Neural cell (in vitro differentiated cells): ENCODE measurements at regions not wholly inside any gene's neighbourhood (a gene's known extent, or its start where the extent isn't known, plus 50 kb on each side); places are given as distances from the start of the nearest gene placed in this dataset.

Source experiments
- H2AFZ ChIP-seq: fragments of 200-600, 300-800 bp; sonication (generic), shearing (Covaris generic); 2 replicates; pipeline ENCODE4 v1.6.0; 2014; ENCODE audit warnings: low read depth, mild to moderate bottlenecking, antibody characterized with exemption, low read length, moderate library complexity
- H3F3A ChIP-seq: fragments of 200-600 bp; shearing (Covaris generic); 2 replicates; pipeline ENCODE4 v1.6.1; 2016; ENCODE audit warnings: mild to moderate bottlenecking, moderate library complexity, mixed read lengths, antibody characterized with exemption, low read length; ENCODE audit not compliant: insufficient read depth, poor library complexity, severe bottlenecking
- H3K27ac ChIP-seq: fragments of 200-600, 300-800 bp; sonication (generic), shearing (Covaris generic); 2 replicates; pipeline ENCODE4 v1.5.1; 2014; ENCODE audit warnings: mild to moderate bottlenecking, low read length, moderate library complexity
- H3K27me3 ChIP-seq: fragments of 300-800, 200-600 bp; sonication (generic), shearing (Covaris generic); 2 replicates; pipeline ENCODE4 v1.6.0; 2014; ENCODE audit warnings: mild to moderate bottlenecking, low read depth, low read length, moderate library complexity; ENCODE audit not compliant: insufficient read depth
- H3K36me3 ChIP-seq: fragments of 300-800, 200-600 bp; sonication (generic), shearing (Covaris generic); 2 replicates; pipeline ENCODE4 v1.5.1; 2014; ENCODE audit warnings: mild to moderate bottlenecking, antibody characterized with exemption, low read length, moderate library complexity; ENCODE audit not compliant: insufficient read depth
- H3K4me2 ChIP-seq: fragments of 300-800, 200-600 bp; sonication (generic), shearing (Covaris generic); 2 replicates; pipeline ENCODE4 v1.6.0; 2014; ENCODE audit warnings: mild to moderate bottlenecking, low read length
- H3K4me3 ChIP-seq: fragments of 300-800, 200-600 bp; sonication (generic), shearing (Covaris generic); 2 replicates; pipeline ENCODE4 v1.5.1; 2014; ENCODE audit warnings: mild to moderate bottlenecking, low read length, moderate library complexity
- H3K79me2 ChIP-seq: fragments of 200-600 bp; shearing (Covaris generic); replicated peaks from 2 replicates; pipeline ENCODE4 v1.6.0; 2014; ENCODE audit warnings: mild to moderate bottlenecking, low read length, moderate library complexity; ENCODE audit not compliant: insufficient read depth
- H3K9ac ChIP-seq: fragments of 300-800, 200-600 bp; sonication (generic), shearing (Covaris generic); 2 replicates; pipeline ENCODE4 v1.6.1; 2016; ENCODE audit warnings: mild to moderate bottlenecking, low read length, mixed read lengths
- H3K9me2 ChIP-seq: fragments of 200-600 bp; shearing (Covaris generic); 2 replicates; pipeline ENCODE4 v1.6.1; 2016; ENCODE audit warnings: mild to moderate bottlenecking, low read length, mixed read lengths; ENCODE audit not compliant: insufficient read depth
- H3K9me3 ChIP-seq: fragments of 200-600, 300-800 bp; sonication (generic), shearing (Covaris generic); 2 replicates; pipeline ENCODE4 v1.6.1; 2016; ENCODE audit warnings: mild to moderate bottlenecking, mixed run types, low read length, moderate library complexity, mixed read lengths
- H4K20me1 ChIP-seq: fragments of 200-600 bp; shearing (Covaris generic); 2 replicates; pipeline ENCODE4 v1.6.1; 2016; ENCODE audit warnings: mild to moderate bottlenecking, mixed run types; ENCODE audit not compliant: insufficient read depth
- EP300 ChIP-seq: fragments of 450-650 bp; conservative IDR thresholded peaks from 2 replicates; pipeline ENCODE4 v1.6.1; 2014; ENCODE audit warnings: antibody characterized with exemption, mild to moderate bottlenecking, moderate library complexity; ENCODE audit not compliant: poor library complexity, severe bottlenecking
- EZH2 ChIP-seq: fragments of 200-600, 300-800 bp; shearing (Covaris generic), sonication (generic); IDR thresholded peaks from 2 replicates; pipeline ENCODE4 v1.6.1; 2014; ENCODE audit warnings: antibody characterized with exemption, low read length, borderline replicate concordance, mild to moderate bottlenecking; ENCODE audit not compliant: insufficient read depth, poor library complexity, severe bottlenecking
- MXI1 ChIP-seq: fragments of 450-650 bp; conservative IDR thresholded peaks from 2 replicates; pipeline ENCODE4 v1.6.1; 2014; ENCODE audit warnings: antibody characterized with exemption, mild to moderate bottlenecking; ENCODE audit not compliant: poor library complexity, severe bottlenecking
- POLR2AphosphoS5 ChIP-seq: IDR thresholded peaks from 2 replicates; pipeline ENCODE4 v1.6.1; 2012
- RAD21 ChIP-seq: fragments of 450-650 bp; conservative IDR thresholded peaks from 2 replicates; pipeline ENCODE4 v1.6.1; 2014; ENCODE audit warnings: antibody characterized with exemption, mild to moderate bottlenecking, moderate library complexity
- SMC3 ChIP-seq: fragments of 450-650 bp; conservative IDR thresholded peaks from 2 replicates; pipeline ENCODE4 v1.6.1; 2014; ENCODE audit warnings: antibody characterized with exemption, mild to moderate bottlenecking, moderate library complexity; ENCODE audit not compliant: poor library complexity
- TAF1 ChIP-seq: IDR thresholded peaks from 2 replicates; pipeline ENCODE4 v1.6.1; 2012; ENCODE audit warnings: low read depth
- TF ChIP-seq, protein P1 (sequence below): fragments of 450-650 bp; IDR thresholded peaks from 2 replicates; pipeline ENCODE4 v1.5.1; 2014; ENCODE audit warnings: antibody characterized with exemption, mild to moderate bottlenecking, moderate library complexity; ENCODE audit not compliant: poor library complexity, severe bottlenecking
- TF ChIP-seq, protein P2 (sequence below): IDR thresholded peaks from 2 replicates; pipeline ENCODE4 v1.6.1; 2012; ENCODE audit warnings: borderline replicate concordance

DNA sequence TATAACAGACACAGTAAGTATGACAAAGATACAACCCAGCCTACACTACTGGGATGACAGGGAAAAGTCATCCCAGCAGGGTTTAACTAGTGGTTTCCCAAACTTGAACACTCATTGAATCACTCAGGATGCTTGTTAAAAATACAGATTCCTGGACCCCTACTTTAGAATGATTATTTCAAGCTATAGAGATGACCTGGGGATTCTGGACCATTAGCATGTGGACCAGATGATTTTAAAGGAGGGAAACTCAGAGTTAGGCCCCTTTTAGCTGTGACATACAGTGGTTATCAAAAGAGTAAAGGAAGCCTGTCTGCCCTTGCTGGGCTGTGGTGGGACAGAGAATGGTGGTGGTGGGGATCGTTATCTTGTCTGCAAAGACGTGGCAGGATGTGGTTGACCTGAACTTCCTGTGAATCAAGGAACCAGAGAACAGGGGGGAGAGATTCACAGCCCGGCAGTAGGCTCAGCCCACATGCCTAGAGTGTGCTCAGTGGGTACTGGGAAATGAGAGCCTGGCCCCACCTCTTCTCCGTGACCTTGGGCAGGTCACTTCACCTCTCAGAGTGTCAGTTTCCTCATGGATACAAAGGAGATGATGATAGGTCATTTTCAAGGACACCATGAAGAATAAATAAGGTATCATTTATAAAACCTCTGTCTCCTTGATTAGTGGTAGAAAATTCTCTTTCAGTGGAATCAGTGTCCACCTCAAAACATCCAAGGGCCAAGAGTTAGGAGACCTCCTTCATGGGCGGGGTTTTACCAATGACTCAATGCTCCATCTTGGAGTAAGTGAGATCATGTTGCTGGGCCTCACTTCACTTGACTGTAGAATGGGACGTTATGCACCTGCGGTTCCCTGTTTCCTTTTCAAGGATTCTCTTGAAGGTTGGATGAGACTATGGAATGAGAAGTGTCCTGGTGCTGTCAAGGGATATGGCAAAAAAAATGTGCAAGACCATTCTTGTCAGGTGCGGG, 306.5 kb downstream of the RPLP1 start:
- H2AFZ ChIP-seq: no peak overlapping the region
- TF ChIP-seq RAD21 (no peak), EZH2 (no peak), MXI1 (no peak), SMC3 (no peak), TAF1 (no peak), POLR2AphosphoS5 (no peak), EP300 (no peak)
- TF ChIP-seq, protein P1, sequence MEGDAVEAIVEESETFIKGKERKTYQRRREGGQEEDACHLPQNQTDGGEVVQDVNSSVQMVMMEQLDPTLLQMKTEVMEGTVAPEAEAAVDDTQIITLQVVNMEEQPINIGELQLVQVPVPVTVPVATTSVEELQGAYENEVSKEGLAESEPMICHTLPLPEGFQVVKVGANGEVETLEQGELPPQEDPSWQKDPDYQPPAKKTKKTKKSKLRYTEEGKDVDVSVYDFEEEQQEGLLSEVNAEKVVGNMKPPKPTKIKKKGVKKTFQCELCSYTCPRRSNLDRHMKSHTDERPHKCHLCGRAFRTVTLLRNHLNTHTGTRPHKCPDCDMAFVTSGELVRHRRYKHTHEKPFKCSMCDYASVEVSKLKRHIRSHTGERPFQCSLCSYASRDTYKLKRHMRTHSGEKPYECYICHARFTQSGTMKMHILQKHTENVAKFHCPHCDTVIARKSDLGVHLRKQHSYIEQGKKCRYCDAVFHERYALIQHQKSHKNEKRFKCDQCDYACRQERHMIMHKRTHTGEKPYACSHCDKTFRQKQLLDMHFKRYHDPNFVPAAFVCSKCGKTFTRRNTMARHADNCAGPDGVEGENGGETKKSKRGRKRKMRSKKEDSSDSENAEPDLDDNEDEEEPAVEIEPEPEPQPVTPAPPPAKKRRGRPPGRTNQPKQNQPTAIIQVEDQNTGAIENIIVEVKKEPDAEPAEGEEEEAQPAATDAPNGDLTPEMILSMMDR: no peak
- TF ChIP-seq, protein P2, sequence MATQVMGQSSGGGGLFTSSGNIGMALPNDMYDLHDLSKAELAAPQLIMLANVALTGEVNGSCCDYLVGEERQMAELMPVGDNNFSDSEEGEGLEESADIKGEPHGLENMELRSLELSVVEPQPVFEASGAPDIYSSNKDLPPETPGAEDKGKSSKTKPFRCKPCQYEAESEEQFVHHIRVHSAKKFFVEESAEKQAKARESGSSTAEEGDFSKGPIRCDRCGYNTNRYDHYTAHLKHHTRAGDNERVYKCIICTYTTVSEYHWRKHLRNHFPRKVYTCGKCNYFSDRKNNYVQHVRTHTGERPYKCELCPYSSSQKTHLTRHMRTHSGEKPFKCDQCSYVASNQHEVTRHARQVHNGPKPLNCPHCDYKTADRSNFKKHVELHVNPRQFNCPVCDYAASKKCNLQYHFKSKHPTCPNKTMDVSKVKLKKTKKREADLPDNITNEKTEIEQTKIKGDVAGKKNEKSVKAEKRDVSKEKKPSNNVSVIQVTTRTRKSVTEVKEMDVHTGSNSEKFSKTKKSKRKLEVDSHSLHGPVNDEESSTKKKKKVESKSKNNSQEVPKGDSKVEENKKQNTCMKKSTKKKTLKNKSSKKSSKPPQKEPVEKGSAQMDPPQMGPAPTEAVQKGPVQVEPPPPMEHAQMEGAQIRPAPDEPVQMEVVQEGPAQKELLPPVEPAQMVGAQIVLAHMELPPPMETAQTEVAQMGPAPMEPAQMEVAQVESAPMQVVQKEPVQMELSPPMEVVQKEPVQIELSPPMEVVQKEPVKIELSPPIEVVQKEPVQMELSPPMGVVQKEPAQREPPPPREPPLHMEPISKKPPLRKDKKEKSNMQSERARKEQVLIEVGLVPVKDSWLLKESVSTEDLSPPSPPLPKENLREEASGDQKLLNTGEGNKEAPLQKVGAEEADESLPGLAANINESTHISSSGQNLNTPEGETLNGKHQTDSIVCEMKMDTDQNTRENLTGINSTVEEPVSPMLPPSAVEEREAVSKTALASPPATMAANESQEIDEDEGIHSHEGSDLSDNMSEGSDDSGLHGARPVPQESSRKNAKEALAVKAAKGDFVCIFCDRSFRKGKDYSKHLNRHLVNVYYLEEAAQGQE: no peak
- H3K36me3 ChIP-seq: no peaks in the 10 kb centered on the region
- H3K27me3 ChIP-seq: no peaks in the 10 kb centered on the region
- no peak overlapping the region for H3K27ac ChIP-seq
- no peaks in the 10 kb centered on the region for H3F3A ChIP-seq
- H3K9me2 ChIP-seq: no peaks in the 10 kb centered on the region
- no peak overlapping the region for H3K9ac ChIP-seq
- H3K4me3 ChIP-seq: no peak overlapping the region
- no peaks in the 10 kb centered on the region for H4K20me1 ChIP-seq
- no peak overlapping the region for H3K4me2 ChIP-seq
- H3K9me3 ChIP-seq: no peaks in the 10 kb centered on the region
- no peaks in the 10 kb centered on the region for H3K79me2 ChIP-seq

- Histone ChIP-seq H3F3A (no peaks in the 10 kb centered on the region), H2AFZ (no peak overlapping the region), H3K79me2 (no peaks in the 10 kb centered on the region), H3K27me3 (no peaks in the 10 kb centered on the region), H3K4me3 (no peak overlapping the region), H3K9me3 (no peaks in the 10 kb centered on the region), H3K4me2 (no peak overlapping the region), H3K9me2 (no peaks in the 10 kb centered on the region), H3K27ac (no peak overlapping the region), H3K36me3 (no peaks in the 10 kb centered on the region), H3K9ac (no peak overlapping the region), H4K20me1 (no peaks in the 10 kb centered on the region)
- TF ChIP-seq RAD21: no peak
These were observed 307.7 kb downstream of the RPLP1 start for GRCh38 chr15:69760258-69760845.
